H54 (cell line): ENCODE measurements at regions not wholly inside any gene's neighbourhood (a gene's known extent, or its start where the extent isn't known, plus 50 kb on each side); places are given as distances from the start of the nearest gene placed in this dataset.

Source experiments
- DNase-seq: peaks from one replicate; pipeline ENCODE4 v3.0.0; 2011; ENCODE audit warnings: low spot score, mixed read lengths; ENCODE audit not compliant: insufficient read length
- FAIRE-seq: peaks from 3 replicates; lab custom pipeline; 2011; peaks lifted over from hg19 to GRCh38; lab: Jason Lieb, UNC
- POLR2A ChIP-seq: IDR thresholded peaks from 2 replicates; pipeline ENCODE4 v1.6.1; 2011; ENCODE audit warnings: low read depth, mild to moderate bottlenecking, low read length

DNA sequence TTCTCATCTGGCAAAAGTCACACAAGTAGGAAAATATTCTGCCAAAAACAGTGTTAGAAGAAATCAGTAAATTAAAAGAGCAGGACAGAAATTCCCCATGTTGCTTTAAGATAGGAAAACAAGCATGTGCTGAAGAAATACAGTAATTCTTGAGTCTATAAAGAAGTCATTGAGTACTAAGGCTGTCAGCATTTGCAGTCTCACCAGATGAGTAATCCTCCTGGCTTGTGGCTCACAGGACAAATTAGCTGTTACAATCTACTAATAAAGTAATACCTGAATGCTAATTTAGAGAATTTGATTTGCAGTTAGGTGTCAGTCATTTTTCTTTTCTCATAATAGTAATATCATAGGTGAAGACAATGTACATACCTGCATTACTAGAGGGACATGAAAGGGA lies 1158.9 kb upstream of the CELF2 start:
- TF ChIP-seq POLR2A: no peak
- DNase-seq (no peak), FAIRE-seq (no peak)

DNA sequence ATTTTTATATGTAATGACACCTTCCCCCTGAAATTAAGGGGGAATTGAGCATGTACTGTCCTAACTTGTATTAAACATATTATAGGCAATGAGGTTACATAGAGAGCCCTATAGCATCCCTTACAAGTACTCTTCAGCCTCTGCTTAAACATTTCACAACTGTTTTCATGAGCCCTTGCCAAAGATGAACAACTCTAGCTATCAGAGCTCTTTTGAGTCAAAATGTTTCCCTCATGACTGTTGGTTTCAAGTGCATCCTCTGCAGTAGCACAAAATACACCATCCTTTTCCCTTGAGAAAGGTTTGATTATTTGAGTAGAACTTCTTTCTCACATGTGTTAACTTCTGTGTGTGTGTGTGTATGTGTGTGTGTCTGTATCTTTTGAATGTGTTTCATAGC lies 1157.6 kb upstream of the CELF2 start:
- no peak for FAIRE-seq
- TF ChIP-seq POLR2A: no peak
- DNase-seq: no peak

GRCh38 chr10:9863559-9864121 lies 1154.0 kb upstream of the CELF2 start:
- DNase-seq (no peak), FAIRE-seq (no peak)
- TF ChIP-seq POLR2A: no peak

GRCh38 chr10:9868499-9868898 lies 1149.2 kb upstream of the CELF2 start:
- no peak for TF ChIP-seq POLR2A
- FAIRE-seq (no peak), DNase-seq (no peak)

- TF ChIP-seq POLR2A: no peak
- FAIRE-seq (no peak), DNase-seq (no peak)
These were observed 1148.5 kb upstream of the CELF2 start for GRCh38 chr10:9869205-9869604.

DNA sequence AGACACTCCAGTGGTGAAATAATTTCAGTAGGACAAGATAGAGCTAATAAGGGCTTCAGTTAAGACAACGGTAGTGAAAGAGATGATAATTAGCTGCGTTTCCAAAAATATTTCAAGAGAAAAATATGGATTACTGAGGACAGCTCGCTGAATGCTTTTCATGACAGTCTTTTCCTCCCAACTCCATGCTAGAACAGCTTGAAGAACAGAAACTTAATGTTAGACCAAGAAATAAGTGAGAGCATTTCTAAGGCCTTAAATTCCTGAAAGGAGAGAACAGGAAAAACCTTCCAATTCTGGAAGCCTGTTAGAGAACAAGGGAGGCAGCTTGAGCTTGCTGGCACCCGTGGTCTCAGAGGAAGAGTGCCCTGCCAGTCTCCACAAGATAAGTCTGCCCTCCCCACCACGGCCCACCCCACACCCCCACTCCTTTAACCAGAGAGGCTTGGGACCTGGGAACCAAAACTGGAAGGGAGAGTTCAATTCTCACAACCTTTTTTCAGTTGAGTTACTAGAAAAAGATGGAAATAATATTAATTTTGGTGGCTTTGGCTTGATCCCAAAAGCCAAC lies 1148.0 kb upstream of the CELF2 start:
- no peak for FAIRE-seq
- DNase-seq: no peak
- no peak for TF ChIP-seq POLR2A

DNA sequence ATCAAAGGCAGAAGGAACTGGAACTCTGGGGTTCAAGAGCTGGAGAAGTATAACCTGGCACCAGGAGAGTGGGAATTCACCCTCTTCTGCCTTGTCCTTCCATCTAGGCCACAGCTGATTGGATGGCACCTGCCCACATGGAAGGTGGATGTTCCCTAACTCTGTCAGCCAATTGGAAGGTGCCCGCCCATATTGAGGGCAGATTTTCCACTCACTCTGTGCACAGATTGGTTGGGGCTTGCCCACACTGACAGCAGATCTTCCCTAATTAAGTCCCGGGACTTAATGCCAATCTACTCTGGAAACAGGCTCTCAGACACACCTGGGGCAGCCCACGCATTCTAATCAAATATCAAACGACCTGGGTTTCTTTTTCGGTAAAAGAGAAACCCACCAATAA lies 1142.3 kb upstream of the CELF2 start:
- DNase-seq (no peak), FAIRE-seq (no peak)
- no peak for TF ChIP-seq POLR2A

- FAIRE-seq (no peak), DNase-seq (no peak)
- no peak for TF ChIP-seq POLR2A
These were observed 1139.7 kb upstream of the CELF2 start for GRCh38 chr10:9877978-9878377.

- no peak for TF ChIP-seq POLR2A
- no peak for FAIRE-seq
- DNase-seq: no peak
These were observed 1139.3 kb upstream of the CELF2 start for GRCh38 chr10:9878383-9878782.

GRCh38 chr10:9885761-9886160 lies 1131.9 kb upstream of the CELF2 start:
- FAIRE-seq (no peak), DNase-seq (no peak)
- no peak for TF ChIP-seq POLR2A

GRCh38 chr10:9886772-9887171 lies 1130.9 kb upstream of the CELF2 start:
- DNase-seq (no peak), FAIRE-seq (no peak)
- no peak for TF ChIP-seq POLR2A

DNA sequence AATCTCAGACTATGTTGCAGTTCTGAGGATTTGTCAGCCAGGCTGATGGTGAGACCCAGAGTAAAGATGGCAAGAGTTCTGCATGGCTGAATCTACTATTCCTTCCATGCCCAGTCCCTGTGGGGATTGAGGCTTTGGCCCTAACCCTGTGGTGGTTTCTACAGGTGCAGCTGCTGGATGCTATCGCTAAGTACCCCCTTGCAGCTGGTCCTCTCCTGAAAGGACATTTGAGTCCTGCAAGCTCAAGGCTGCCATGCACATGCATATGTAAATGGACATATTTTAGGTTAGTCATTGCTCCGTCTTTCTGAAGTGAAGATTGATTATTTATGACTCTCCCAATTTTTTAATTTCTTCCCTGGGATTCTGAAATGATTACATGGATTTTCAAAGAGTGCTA lies 1122.2 kb upstream of the CELF2 start:
- DNase-seq (no peak), FAIRE-seq (no peak)

GRCh38 chr10:9895981-9896380 lies 1121.7 kb upstream of the CELF2 start:
- FAIRE-seq: no peak
- no peak for TF ChIP-seq POLR2A
- DNase-seq: no peak

More for the DNA sequence above, 1122.2 kb upstream of the CELF2 start:
- TF ChIP-seq POLR2A: no peak

DNA sequence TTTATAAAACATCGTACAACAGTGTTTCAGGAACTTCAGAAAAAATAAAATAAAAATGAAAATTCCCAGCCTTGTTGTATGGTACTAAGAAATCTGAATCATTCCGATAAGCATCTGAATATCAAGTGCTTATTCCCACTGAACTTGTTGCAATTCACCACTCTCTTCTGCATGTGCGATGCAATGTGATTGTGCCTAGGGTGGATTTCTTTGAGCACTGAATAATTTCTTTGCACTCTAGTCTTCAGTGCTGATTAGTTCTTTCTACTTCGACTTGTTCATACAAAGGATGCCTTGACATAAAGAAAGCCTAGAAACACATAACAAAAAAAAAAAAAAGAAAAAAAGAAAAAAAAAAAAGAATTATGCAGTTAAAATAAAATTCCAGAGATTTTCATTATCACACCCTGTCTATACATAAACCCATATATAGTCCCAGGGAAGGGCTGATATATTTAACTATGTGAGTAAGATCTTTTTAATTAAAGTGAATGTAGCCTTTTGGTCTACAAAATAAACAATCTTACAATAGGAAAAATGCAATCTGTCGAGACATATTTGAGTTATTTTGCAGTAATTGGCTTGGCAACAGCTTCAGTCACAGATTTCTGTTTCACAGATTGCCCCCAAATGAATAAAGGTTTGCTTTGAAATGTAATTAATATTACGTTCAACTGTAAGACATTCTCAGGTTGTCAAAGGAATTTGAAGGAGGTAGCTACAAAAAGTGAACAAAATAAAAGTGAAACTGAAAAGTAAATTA lies 1118.9 kb upstream of the CELF2 start:
- FAIRE-seq (no peak), DNase-seq (no peak)

DNA sequence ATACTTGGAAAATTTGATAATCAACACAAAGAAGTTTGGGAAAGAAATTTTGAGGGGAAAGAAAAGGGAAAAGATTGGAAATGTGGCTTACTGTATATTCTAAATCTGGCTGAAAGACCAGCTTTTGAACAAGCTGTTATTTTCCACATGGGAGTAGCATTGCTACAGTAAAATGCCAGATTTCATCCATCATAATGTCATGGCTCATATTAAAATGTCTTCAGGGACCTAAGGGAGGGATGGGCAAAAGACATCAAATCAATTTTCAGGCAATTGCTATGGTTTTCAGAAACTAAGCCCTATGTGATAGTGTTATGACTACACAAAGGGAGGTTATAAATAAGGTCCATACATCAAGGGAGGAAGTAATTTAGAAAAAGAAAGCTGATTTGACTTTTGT lies 1116.9 kb upstream of the CELF2 start:
- no peak for DNase-seq
- FAIRE-seq: no peak
- no peak for TF ChIP-seq POLR2A

More for the DNA sequence above, 1118.9 kb upstream of the CELF2 start:
- no peak for TF ChIP-seq POLR2A
